H1 (cell line): ENCODE measurements at regions not wholly inside any gene's neighbourhood (a gene's known extent, or its start where the extent isn't known, plus 50 kb on each side); places are given as distances from the start of the nearest gene placed in this dataset.

Experiments
- CREB1 ChIP-seq: IDR thresholded peaks from 2 replicates; pipeline ENCODE4 v1.6.1; 2012; ENCODE audit warnings: inconsistent platforms
- RBBP5 ChIP-seq: IDR thresholded peaks from 2 replicates; pipeline ENCODE4 v1.7.1; 2012; ENCODE audit warnings: low read depth, mild to moderate bottlenecking, inconsistent platforms, low read length, moderate library complexity, borderline replicate concordance
- SAP30 ChIP-seq: fragments of 300-600 bp; sonication (generic); IDR thresholded peaks from 2 replicates; pipeline ENCODE4 v1.7.1; 2012; ENCODE audit warnings: low read length, moderate library complexity, mild to moderate bottlenecking, inconsistent platforms; ENCODE audit not compliant: insufficient read depth, insufficient replicate concordance
- SIN3A ChIP-seq, 2 experiments: IDR thresholded peaks in 1 of 2; conservative IDR thresholded peaks in 1 of 2; 2 replicates each; pipeline ENCODE4 v1.6.1; 2011 to 2012; ENCODE audit warnings: low read length in 2 of 2, improper control_type of control experiment in 1 of 2, low read depth in 1 of 2, mild to moderate bottlenecking in 1 of 2
- TF ChIP-seq, protein P1 (sequence below): fragments of 300-600 bp; sonication (generic); IDR thresholded peaks from 2 replicates; pipeline ENCODE4 v1.7.1; 2012; ENCODE audit warnings: low read length, moderate library complexity, mild to moderate bottlenecking, inconsistent platforms; ENCODE audit not compliant: insufficient replicate concordance
- TF ChIP-seq, protein P2 (sequence below): IDR thresholded peaks from 2 replicates; pipeline ENCODE4 v1.6.1; 2011; ENCODE audit warnings: low read length, improper control_type of control experiment

DNA sequence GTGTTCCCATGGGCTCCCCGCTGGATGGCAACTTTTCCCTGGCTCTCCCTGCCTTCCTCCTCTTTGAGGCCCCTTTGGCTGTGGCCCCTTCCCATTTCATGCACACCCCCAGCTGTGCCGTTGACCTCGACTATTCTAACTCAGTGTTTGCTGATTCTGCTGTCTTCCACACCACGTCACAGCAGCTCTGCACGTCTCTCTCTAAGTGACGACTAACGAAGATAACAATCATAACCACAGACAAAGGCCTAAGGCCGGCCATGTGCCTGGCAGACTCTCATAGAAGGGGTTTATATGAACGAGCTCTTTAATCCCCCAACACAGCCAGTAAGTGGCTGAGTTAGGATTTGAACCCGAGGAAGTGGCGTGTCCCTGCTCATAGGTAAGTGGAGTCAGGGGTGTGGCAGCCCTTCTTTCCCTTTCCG, 151.5 kb upstream of the SHH start (continued):
- TF ChIP-seq, protein P1, sequence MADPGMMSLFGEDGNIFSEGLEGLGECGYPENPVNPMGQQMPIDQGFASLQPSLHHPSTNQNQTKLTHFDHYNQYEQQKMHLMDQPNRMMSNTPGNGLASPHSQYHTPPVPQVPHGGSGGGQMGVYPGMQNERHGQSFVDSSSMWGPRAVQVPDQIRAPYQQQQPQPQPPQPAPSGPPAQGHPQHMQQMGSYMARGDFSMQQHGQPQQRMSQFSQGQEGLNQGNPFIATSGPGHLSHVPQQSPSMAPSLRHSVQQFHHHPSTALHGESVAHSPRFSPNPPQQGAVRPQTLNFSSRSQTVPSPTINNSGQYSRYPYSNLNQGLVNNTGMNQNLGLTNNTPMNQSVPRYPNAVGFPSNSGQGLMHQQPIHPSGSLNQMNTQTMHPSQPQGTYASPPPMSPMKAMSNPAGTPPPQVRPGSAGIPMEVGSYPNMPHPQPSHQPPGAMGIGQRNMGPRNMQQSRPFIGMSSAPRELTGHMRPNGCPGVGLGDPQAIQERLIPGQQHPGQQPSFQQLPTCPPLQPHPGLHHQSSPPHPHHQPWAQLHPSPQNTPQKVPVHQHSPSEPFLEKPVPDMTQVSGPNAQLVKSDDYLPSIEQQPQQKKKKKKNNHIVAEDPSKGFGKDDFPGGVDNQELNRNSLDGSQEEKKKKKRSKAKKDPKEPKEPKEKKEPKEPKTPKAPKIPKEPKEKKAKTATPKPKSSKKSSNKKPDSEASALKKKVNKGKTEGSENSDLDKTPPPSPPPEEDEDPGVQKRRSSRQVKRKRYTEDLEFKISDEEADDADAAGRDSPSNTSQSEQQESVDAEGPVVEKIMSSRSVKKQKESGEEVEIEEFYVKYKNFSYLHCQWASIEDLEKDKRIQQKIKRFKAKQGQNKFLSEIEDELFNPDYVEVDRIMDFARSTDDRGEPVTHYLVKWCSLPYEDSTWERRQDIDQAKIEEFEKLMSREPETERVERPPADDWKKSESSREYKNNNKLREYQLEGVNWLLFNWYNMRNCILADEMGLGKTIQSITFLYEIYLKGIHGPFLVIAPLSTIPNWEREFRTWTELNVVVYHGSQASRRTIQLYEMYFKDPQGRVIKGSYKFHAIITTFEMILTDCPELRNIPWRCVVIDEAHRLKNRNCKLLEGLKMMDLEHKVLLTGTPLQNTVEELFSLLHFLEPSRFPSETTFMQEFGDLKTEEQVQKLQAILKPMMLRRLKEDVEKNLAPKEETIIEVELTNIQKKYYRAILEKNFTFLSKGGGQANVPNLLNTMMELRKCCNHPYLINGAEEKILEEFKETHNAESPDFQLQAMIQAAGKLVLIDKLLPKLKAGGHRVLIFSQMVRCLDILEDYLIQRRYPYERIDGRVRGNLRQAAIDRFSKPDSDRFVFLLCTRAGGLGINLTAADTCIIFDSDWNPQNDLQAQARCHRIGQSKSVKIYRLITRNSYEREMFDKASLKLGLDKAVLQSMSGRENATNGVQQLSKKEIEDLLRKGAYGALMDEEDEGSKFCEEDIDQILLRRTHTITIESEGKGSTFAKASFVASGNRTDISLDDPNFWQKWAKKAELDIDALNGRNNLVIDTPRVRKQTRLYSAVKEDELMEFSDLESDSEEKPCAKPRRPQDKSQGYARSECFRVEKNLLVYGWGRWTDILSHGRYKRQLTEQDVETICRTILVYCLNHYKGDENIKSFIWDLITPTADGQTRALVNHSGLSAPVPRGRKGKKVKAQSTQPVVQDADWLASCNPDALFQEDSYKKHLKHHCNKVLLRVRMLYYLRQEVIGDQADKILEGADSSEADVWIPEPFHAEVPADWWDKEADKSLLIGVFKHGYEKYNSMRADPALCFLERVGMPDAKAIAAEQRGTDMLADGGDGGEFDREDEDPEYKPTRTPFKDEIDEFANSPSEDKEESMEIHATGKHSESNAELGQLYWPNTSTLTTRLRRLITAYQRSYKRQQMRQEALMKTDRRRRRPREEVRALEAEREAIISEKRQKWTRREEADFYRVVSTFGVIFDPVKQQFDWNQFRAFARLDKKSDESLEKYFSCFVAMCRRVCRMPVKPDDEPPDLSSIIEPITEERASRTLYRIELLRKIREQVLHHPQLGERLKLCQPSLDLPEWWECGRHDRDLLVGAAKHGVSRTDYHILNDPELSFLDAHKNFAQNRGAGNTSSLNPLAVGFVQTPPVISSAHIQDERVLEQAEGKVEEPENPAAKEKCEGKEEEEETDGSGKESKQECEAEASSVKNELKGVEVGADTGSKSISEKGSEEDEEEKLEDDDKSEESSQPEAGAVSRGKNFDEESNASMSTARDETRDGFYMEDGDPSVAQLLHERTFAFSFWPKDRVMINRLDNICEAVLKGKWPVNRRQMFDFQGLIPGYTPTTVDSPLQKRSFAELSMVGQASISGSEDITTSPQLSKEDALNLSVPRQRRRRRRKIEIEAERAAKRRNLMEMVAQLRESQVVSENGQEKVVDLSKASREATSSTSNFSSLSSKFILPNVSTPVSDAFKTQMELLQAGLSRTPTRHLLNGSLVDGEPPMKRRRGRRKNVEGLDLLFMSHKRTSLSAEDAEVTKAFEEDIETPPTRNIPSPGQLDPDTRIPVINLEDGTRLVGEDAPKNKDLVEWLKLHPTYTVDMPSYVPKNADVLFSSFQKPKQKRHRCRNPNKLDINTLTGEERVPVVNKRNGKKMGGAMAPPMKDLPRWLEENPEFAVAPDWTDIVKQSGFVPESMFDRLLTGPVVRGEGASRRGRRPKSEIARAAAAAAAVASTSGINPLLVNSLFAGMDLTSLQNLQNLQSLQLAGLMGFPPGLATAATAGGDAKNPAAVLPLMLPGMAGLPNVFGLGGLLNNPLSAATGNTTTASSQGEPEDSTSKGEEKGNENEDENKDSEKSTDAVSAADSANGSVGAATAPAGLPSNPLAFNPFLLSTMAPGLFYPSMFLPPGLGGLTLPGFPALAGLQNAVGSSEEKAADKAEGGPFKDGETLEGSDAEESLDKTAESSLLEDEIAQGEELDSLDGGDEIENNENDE: no peak
- TF ChIP-seq RBBP5: no peak
- TF ChIP-seq, protein P2, sequence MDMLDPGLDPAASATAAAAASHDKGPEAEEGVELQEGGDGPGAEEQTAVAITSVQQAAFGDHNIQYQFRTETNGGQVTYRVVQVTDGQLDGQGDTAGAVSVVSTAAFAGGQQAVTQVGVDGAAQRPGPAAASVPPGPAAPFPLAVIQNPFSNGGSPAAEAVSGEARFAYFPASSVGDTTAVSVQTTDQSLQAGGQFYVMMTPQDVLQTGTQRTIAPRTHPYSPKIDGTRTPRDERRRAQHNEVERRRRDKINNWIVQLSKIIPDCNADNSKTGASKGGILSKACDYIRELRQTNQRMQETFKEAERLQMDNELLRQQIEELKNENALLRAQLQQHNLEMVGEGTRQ: no peak
- TF ChIP-seq CREB1: no peak
- TF ChIP-seq SIN3A (conservative IDR thresholded peaks at IDR 0.05 in 1 of 2, IDR thresholded peaks at IDR 0.05 in 1 of 2; ENCODE audit: low read depth in 1 of 2, low read length in 2 of 2): no peak
- no peak for TF ChIP-seq SAP30
- TF ChIP-seq, all 59 proteins: peak for 0
